HepG2 (cell line): ENCODE measurements at regions not wholly inside any gene's neighbourhood (a gene's known extent, or its start where the extent isn't known, plus 50 kb on each side); places are given as distances from the start of the nearest gene placed in this dataset.

Source experiments
- ATAC-seq: fragments of 200-7000 bp; cut with Tn5 transposase; 3 replicates; pipeline ENCODE4 v1.9.1; 2020; ENCODE audit warnings: mild to moderate bottlenecking, moderate library complexity
- BruUV-seq: library from RNA; stranded (reverse); fragments of 400-500 nt; replicated peaks from 2 replicates; lab custom pipeline; 2021; lab: Mats Ljungman, UMichigan
- CTCF ChIA-PET: fragments of 300-600 bp; formaldehyde crosslinking; extraction: SDS; loops from one replicate; lab custom pipeline; 2021; ENCODE audit warnings: low total read pairs, inconsistent platforms, low intra/inter-chr PET ratio; lab: Yijun Ruan, JAX
- POLR2A ChIA-PET: fragments of 350-600 bp; sonication (Branson Sonifier 250); formaldehyde crosslinking; loops from one replicate; lab custom pipeline; 2020; ENCODE audit warnings: antibody characterized with exemption, inconsistent platforms; lab: Yijun Ruan, JAX
- DNase-seq: peaks from one replicate; pipeline ENCODE4 v3.0.0-alpha.2; 2015; ENCODE audit warnings: low spot score
- FAIRE-seq: peaks from 3 replicates; lab custom pipeline; 2011; peaks lifted over from hg19 to GRCh38; lab: Jason Lieb, UNC
- H2AFZ ChIP-seq: one replicate; pipeline ENCODE4 v1.6.1; 2011; ENCODE audit warnings: low read length, inconsistent platforms
- H3K27ac ChIP-seq: fragments of 300-600 bp; 3 replicates; pipeline ENCODE4 v1.8.0; 2011; ENCODE audit warnings: mixed run types, mild to moderate bottlenecking, mixed read lengths, low read length, inconsistent platforms; ENCODE audit not compliant: insufficient read depth; ENCODE audit errors: extremely low read length
- H3K27me3 ChIP-seq, 2 experiments: fragments of 200-600 bp in 1 of 2; 2 replicates in 1 of 2; 3 replicates in 1 of 2; pipeline versions ENCODE4 v1.6.0 to v1.8.0; 2011; ENCODE audit warnings: low read length in 2 of 2, mild to moderate bottlenecking in 2 of 2, moderate library complexity in 2 of 2, inconsistent platforms in 1 of 2; ENCODE audit not compliant: insufficient read depth in 2 of 2, control insufficient read depth in 1 of 2
- H3K36me3 ChIP-seq, 2 experiments: fragments of 200-600 bp in 1 of 2; replicated peaks in 1 of 2; 2 replicates in 1 of 2; 3 replicates in 1 of 2; pipeline versions ENCODE4 v1.5.1 to v1.8.0; 2011; ENCODE audit warnings: low read length in 2 of 2, inconsistent platforms in 1 of 2; ENCODE audit not compliant: insufficient read depth in 2 of 2, control insufficient read depth in 1 of 2
- H3K4me1 ChIP-seq: 2 replicates; pipeline ENCODE4 v1.5.1; 2012; ENCODE audit warnings: low read length, inconsistent platforms; ENCODE audit not compliant: insufficient read depth
- H3K4me2 ChIP-seq: 2 replicates; pipeline ENCODE4 v1.6.0; 2011; ENCODE audit warnings: low read depth, low read length, inconsistent platforms
- H3K4me3 ChIP-seq, 3 experiments: fragments of 200-600 bp in 1 of 3; sonication (generic), shearing (Covaris generic) in 1 of 3; replicated peaks in 1 of 3; 2 replicates each; pipeline ENCODE4 v1.5.1; 2011 to 2016; ENCODE audit warnings: low read length in 3 of 3, inconsistent platforms in 2 of 3, low read depth in 2 of 3, mild to moderate bottlenecking in 2 of 3, control low read depth in 1 of 3, mixed read lengths in 1 of 3; ENCODE audit not compliant: insufficient read depth in 1 of 3
- H3K79me2 ChIP-seq: one replicate; pipeline ENCODE4 v1.6.1; 2011; ENCODE audit warnings: low read length, inconsistent platforms; ENCODE audit not compliant: insufficient read depth
- H3K9ac ChIP-seq: 2 replicates; pipeline ENCODE4 v1.6.0; 2011; ENCODE audit warnings: mild to moderate bottlenecking, low read depth, low read length, inconsistent platforms; ENCODE audit not compliant: insufficient read depth
- H3K9me3 ChIP-seq: 2 replicates; pipeline ENCODE4 v1.5.1; 2012; ENCODE audit warnings: mild to moderate bottlenecking, low read length
- H4K20me1 ChIP-seq: 2 replicates; pipeline ENCODE4 v1.6.0; 2011; ENCODE audit warnings: inconsistent platforms, mild to moderate bottlenecking, low read length, moderate library complexity; ENCODE audit not compliant: insufficient read depth
- ARNTL ChIP-seq: sonication (generic); formaldehyde crosslinking; IDR thresholded peaks from 2 replicates; pipeline ENCODE4 v1.4.0; 2020; ENCODE audit warnings: mild to moderate bottlenecking, missing genetic modification reagents
- BCL6 ChIP-seq: IDR thresholded peaks from 2 replicates; pipeline ENCODE4 v1.6.1; 2016; ENCODE audit warnings: missing genetic modification reagents, missing compliant biosample characterization
- GATAD1 ChIP-seq: IDR thresholded peaks from 2 replicates; pipeline ENCODE4 v1.6.1; 2016; ENCODE audit warnings: missing genetic modification reagents, missing compliant biosample characterization
- PTBP1 ChIP-seq: fragments of 200-400 bp; formaldehyde crosslinking; IDR thresholded peaks from 2 replicates; pipeline ENCODE4 v1.6.1; 2018; ENCODE audit warnings: low read length, low read depth; ENCODE audit not compliant: poor library complexity, severe bottlenecking
- RARG ChIP-seq: sonication (generic); formaldehyde crosslinking; IDR thresholded peaks from 2 replicates; pipeline ENCODE4 v1.4.0; 2020; ENCODE audit warnings: low read depth, mild to moderate bottlenecking, missing genetic modification reagents
- SNAPC2 ChIP-seq: sonication (generic); formaldehyde crosslinking; IDR thresholded peaks from 2 replicates; pipeline ENCODE4 v1.8.1; 2022; ENCODE audit warnings: mild to moderate bottlenecking, missing genetic modification reagents
- TCF7 ChIP-seq: sonication (generic); IDR thresholded peaks from 2 replicates; pipeline ENCODE4 v1.6.1; 2016; ENCODE audit warnings: antibody characterized with exemption, low read depth
- YY1 ChIP-seq: IDR thresholded peaks from 2 replicates; pipeline ENCODE4 v1.6.1; 2011; ENCODE audit warnings: low read length, low read depth, moderate library complexity, mild to moderate bottlenecking; ENCODE audit not compliant: insufficient read depth, insufficient replicate concordance
- ZNF260 ChIP-seq: sonication (generic); formaldehyde crosslinking; IDR thresholded peaks from 2 replicates; pipeline ENCODE4 v1.4.0; 2020; ENCODE audit warnings: missing genetic modification reagents, low read depth, mild to moderate bottlenecking, borderline replicate concordance
- ZNF431 ChIP-seq: sonication (generic); formaldehyde crosslinking; IDR thresholded peaks from 2 replicates; pipeline ENCODE4 v1.9.0; 2022; ENCODE audit warnings: missing genetic modification reagents, low read depth, mild to moderate bottlenecking, borderline replicate concordance
- ZNF746 ChIP-seq: sonication (generic); formaldehyde crosslinking; IDR thresholded peaks from 2 replicates; pipeline ENCODE4 v1.8.0; 2022; ENCODE audit warnings: mild to moderate bottlenecking, missing genetic modification reagents
- ZSCAN12 ChIP-seq: sonication (generic); formaldehyde crosslinking; IDR thresholded peaks from 2 replicates; pipeline ENCODE4 v1.9.0; 2021; ENCODE audit warnings: mild to moderate bottlenecking, missing genetic modification reagents
- whole genome bisulfite sequencing: methylation state at CpG from one replicate; pipeline ENCODE4 v1.1.6; 2017; ENCODE audit warnings: low lambda C conversion rate; 5-methylcytosine and 5-hydroxymethylcytosine counted together
- in situ Hi-C: cut with HindIII; loops from 2 replicates; pipeline ENCODE4 v1.10.0; 2017; ENCODE audit warnings: low pct_unique_long_range_greater_than_20kb; ENCODE audit not compliant: extremely low pct_ligation_motif_present
- intact Hi-C: fragments of 100-400 bp; cut with micrococcal nuclease; formaldehyde crosslinking; loops from one replicate; pipeline ENCODE4 v1.10.0; 2022; ENCODE audit not compliant: unreplicated experiment
- TF ChIP-seq, protein P1 (sequence below): sonication (generic); formaldehyde crosslinking; IDR thresholded peaks from 2 replicates; pipeline ENCODE4 v1.9.0; 2021; ENCODE audit warnings: missing genetic modification reagents, mild to moderate bottlenecking, borderline replicate concordance
- TF ChIP-seq, protein P2 (sequence below): sonication (generic); formaldehyde crosslinking; IDR thresholded peaks from 2 replicates; pipeline ENCODE4 v1.8.0; 2022; ENCODE audit warnings: missing genetic modification reagents, mild to moderate bottlenecking, inconsistent platforms, borderline replicate concordance
- TF ChIP-seq, protein P3 (sequence below): sonication (generic); formaldehyde crosslinking; IDR thresholded peaks from 2 replicates; pipeline ENCODE4 v1.9.0; 2021; ENCODE audit warnings: missing genetic modification reagents, borderline replicate concordance
- TF ChIP-seq, protein P4 (sequence below): sonication (generic); formaldehyde crosslinking; IDR thresholded peaks from 2 replicates; pipeline ENCODE4; 2020; ENCODE audit warnings: missing genetic modification reagents, mild to moderate bottlenecking, borderline replicate concordance

DNA sequence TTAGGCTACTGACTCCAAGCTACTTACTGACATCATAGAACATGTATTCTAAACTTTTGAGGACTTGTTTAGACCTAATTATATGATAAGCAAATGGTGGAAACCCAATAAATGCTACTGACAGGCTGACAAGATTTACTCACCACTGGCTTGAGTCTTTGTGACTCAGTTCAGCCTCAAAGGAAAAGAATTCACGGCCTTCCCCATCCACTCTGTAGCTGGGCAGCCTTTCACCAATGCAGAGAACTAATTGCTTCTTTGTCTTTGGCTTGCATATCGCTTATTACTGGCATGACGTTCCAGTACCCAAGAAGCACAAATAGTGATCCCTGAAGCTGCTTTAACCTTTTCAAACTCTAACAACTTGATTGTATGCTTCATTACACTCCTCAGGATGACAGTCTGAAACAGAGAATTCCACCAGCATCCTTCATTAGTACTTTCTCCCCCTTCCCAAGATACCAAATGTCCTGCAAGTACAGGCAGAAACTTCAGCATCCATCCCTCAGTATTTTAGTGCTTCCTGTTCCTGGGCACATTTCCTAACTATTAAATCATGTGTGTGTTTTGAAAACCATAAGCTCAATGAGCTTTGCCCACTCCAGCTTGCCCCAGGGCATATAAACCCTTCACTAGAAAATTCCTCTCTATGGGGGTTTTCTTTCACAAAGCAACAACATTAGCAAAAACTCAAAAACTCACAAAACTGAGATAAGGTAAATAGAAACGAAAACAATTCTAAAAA, 298.1 kb upstream of the SLC7A11 start:
- FAIRE-seq, result no peak

More for the DNA sequence above, 298.1 kb upstream of the SLC7A11 start:
- WGBS, result 0% methylated on average over 4 of the region's 4 CpGs
- no peaks in the 10 kb centered on the region for H3K9me3 ChIP-seq
- no peak overlapping the region for H3K27ac ChIP-seq
- TF ChIP-seq ZSCAN12 (no peak), PTBP1 (no peak), SNAPC2 (CRISPR knock-in tag) (no peak), ZNF431 (CRISPR knock-in tag) (no peak), TCF7 (no peak), BCL6 (CRISPR knock-in tag) (no peak), RARG (CRISPR knock-in tag) (no peak), ZNF260 (CRISPR knock-in tag) (no peak), ZNF746 (CRISPR knock-in tag) (no peak), YY1 (no peak), GATAD1 (CRISPR knock-in tag) (no peak), ARNTL (CRISPR knock-in tag) (no peak)
- TF ChIP-seq, protein P1, sequence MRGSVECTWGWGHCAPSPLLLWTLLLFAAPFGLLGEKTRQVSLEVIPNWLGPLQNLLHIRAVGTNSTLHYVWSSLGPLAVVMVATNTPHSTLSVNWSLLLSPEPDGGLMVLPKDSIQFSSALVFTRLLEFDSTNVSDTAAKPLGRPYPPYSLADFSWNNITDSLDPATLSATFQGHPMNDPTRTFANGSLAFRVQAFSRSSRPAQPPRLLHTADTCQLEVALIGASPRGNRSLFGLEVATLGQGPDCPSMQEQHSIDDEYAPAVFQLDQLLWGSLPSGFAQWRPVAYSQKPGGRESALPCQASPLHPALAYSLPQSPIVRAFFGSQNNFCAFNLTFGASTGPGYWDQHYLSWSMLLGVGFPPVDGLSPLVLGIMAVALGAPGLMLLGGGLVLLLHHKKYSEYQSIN (CRISPR knock-in tag), result no peak
- TF ChIP-seq, protein P2, sequence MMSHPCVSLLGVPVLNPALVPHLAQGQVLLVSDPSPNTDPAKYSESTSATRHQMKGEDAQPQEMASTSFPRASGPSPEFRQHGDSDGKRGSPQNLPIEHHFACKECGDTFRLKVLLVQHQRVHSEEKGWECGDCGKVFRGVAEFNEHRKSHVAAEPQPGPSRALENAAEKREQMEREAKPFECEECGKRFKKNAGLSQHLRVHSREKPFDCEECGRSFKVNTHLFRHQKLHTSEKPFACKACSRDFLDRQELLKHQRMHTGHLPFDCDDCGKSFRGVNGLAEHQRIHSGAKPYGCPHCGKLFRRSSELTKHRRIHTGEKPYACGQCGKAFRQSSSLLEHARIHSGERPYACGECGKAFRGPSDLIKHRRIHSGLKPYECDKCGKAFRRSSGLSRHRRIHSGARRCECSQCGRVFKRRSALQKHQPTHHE (CRISPR knock-in tag), result no peak
- TF ChIP-seq, protein P3, sequence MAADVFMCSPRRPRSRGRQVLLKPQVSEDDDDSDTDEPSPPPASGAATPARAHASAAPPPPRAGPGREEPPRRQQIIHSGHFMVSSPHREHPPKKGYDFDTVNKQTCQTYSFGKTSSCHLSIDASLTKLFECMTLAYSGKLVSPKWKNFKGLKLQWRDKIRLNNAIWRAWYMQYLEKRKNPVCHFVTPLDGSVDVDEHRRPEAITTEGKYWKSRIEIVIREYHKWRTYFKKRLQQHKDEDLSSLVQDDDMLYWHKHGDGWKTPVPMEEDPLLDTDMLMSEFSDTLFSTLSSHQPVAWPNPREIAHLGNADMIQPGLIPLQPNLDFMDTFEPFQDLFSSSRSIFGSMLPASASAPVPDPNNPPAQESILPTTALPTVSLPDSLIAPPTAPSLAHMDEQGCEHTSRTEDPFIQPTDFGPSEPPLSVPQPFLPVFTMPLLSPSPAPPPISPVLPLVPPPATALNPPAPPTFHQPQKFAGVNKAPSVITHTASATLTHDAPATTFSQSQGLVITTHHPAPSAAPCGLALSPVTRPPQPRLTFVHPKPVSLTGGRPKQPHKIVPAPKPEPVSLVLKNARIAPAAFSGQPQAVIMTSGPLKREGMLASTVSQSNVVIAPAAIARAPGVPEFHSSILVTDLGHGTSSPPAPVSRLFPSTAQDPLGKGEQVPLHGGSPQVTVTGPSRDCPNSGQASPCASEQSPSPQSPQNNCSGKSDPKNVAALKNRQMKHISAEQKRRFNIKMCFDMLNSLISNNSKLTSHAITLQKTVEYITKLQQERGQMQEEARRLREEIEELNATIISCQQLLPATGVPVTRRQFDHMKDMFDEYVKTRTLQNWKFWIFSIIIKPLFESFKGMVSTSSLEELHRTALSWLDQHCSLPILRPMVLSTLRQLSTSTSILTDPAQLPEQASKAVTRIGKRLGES (CRISPR knock-in tag), result no peak
- TF ChIP-seq, protein P4, sequence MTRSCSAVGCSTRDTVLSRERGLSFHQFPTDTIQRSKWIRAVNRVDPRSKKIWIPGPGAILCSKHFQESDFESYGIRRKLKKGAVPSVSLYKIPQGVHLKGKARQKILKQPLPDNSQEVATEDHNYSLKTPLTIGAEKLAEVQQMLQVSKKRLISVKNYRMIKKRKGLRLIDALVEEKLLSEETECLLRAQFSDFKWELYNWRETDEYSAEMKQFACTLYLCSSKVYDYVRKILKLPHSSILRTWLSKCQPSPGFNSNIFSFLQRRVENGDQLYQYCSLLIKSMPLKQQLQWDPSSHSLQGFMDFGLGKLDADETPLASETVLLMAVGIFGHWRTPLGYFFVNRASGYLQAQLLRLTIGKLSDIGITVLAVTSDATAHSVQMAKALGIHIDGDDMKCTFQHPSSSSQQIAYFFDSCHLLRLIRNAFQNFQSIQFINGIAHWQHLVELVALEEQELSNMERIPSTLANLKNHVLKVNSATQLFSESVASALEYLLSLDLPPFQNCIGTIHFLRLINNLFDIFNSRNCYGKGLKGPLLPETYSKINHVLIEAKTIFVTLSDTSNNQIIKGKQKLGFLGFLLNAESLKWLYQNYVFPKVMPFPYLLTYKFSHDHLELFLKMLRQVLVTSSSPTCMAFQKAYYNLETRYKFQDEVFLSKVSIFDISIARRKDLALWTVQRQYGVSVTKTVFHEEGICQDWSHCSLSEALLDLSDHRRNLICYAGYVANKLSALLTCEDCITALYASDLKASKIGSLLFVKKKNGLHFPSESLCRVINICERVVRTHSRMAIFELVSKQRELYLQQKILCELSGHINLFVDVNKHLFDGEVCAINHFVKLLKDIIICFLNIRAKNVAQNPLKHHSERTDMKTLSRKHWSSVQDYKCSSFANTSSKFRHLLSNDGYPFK (CRISPR knock-in tag), result no peak
- no peak overlapping the region for H2AFZ ChIP-seq
- no peak overlapping the region for H3K9ac ChIP-seq
- ChIA-PET POLR2A (no interaction called here), CTCF (no interaction called here)
- ATAC-seq, result no peak
- no peaks in the 10 kb centered on the region for H3K79me2 ChIP-seq
- no peaks in the 10 kb centered on the region for H3K36me3 ChIP-seq
- no peaks in the 10 kb centered on the region for H3K4me1 ChIP-seq
- no peak overlapping the region for H3K4me2 ChIP-seq
- no peaks in the 10 kb centered on the region for H4K20me1 ChIP-seq
- intact Hi-C loops, result no loop called here
- in situ Hi-C loops, result no loop called here
- no peak overlapping the region for H3K4me3 ChIP-seq
- DNase-seq, result no peak
- H3K27me3 ChIP-seq, result no peaks in the 10 kb centered on the region
- BruUV-seq, result no TSS peak
